ENCODE measurements at regions not wholly inside any gene's neighbourhood (a gene's known extent, or its start where the extent isn't known, plus 50 kb on each side); places are given as distances from the start of the nearest gene placed in this dataset.

GRCh38 chr1:234694661-234695060 lies 84.7 kb upstream of the IRF2BP2 start:
- DNase-seq (ENCODE audit: low read depth) = no peak
- no peak overlapping the region for H3K4me3 ChIP-seq (ENCODE audit: low read depth, low read length)
- TF ChIP-seq, protein P1, sequence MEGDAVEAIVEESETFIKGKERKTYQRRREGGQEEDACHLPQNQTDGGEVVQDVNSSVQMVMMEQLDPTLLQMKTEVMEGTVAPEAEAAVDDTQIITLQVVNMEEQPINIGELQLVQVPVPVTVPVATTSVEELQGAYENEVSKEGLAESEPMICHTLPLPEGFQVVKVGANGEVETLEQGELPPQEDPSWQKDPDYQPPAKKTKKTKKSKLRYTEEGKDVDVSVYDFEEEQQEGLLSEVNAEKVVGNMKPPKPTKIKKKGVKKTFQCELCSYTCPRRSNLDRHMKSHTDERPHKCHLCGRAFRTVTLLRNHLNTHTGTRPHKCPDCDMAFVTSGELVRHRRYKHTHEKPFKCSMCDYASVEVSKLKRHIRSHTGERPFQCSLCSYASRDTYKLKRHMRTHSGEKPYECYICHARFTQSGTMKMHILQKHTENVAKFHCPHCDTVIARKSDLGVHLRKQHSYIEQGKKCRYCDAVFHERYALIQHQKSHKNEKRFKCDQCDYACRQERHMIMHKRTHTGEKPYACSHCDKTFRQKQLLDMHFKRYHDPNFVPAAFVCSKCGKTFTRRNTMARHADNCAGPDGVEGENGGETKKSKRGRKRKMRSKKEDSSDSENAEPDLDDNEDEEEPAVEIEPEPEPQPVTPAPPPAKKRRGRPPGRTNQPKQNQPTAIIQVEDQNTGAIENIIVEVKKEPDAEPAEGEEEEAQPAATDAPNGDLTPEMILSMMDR (conservative IDR thresholded peaks at IDR 0.05; ENCODE audit: low read depth, low read length) = no peak

DNA sequence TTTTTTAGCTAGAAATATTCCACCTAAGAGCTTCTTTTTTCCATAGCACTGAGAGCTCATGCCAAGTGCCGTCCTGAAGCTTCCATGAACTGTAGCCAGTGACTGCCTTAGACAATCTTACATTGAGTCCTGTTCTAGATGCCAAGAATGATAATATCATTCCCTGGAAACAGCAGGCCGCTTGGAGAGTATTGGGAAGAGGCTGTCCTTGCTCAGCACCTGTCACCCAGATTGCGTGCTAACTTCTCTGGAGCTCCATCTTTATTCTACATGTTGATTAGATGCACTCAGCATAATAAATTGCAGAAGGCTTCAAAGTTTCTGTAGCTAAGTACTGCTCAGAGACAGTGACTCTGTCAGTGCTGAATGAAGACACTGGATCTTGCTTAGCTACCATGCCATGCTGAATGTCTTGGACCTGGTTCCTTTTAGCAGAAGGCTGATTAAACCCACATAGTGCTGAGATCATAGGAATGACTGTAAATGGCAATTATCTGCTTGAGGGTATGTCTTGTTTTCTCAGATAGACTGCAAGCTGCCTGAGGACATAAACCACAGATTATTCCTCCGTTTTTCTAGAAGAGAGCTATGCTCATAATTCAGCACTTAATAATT lies 83.1 kb upstream of the IRF2BP2 start:
- no peak for DNase-seq (ENCODE audit: low read depth)
- TF ChIP-seq, protein P1 (conservative IDR thresholded peaks at IDR 0.05; ENCODE audit: low read depth, low read length) = no peak
- no peak overlapping the region for H3K4me3 ChIP-seq (ENCODE audit: low read depth, low read length)

- DNase-seq (ENCODE audit: low read depth) = no peak
- no peak overlapping the region for H3K4me3 ChIP-seq (ENCODE audit: low read depth, low read length)
- TF ChIP-seq, protein P1 (conservative IDR thresholded peaks at IDR 0.05; ENCODE audit: low read depth, low read length) = no peak
Observed at GRCh38 chr1:234691567-234691966, 81.6 kb upstream of the IRF2BP2 start.

DNA sequence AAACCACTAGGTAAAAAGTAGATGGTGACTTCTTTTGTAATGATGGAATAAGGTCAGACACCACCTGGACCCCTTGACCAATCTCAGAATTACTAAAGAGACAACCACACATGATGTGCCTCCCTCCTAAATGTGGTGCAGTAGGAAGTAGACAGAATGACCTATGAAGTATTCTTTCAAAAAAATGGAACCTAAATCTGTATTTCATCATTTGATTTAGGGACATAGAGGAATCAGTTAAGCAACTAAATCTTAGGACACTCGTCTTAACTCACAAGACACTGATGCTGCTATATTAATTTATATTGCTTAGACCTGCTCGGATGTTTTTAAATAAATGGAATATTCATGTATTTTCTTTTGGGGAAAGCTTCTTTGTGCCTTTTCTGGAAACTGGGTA lies 80.9 kb upstream of the IRF2BP2 start:
- TF ChIP-seq, protein P1 (conservative IDR thresholded peaks at IDR 0.05; ENCODE audit: low read depth, low read length) = no peak
- DNase-seq (ENCODE audit: low read depth) = no peak
- no peak overlapping the region for H3K4me3 ChIP-seq (ENCODE audit: low read depth, low read length)

- H3K4me3 ChIP-seq (ENCODE audit: low read depth, low read length) = no peak overlapping the region
- DNase-seq (ENCODE audit: low read depth) = no peak
- TF ChIP-seq, protein P1 (conservative IDR thresholded peaks at IDR 0.05; ENCODE audit: low read depth, low read length) = no peak
Observed at GRCh38 chr1:234689236-234689635, 79.3 kb upstream of the IRF2BP2 start.

GRCh38 chr1:234687011-234687410 lies 77.0 kb upstream of the IRF2BP2 start:
- no peak overlapping the region for H3K4me3 ChIP-seq (ENCODE audit: low read depth, low read length)
- no peak for DNase-seq (ENCODE audit: low read depth)
- TF ChIP-seq, protein P1 (conservative IDR thresholded peaks at IDR 0.05; ENCODE audit: low read depth, low read length) = no peak

DNA sequence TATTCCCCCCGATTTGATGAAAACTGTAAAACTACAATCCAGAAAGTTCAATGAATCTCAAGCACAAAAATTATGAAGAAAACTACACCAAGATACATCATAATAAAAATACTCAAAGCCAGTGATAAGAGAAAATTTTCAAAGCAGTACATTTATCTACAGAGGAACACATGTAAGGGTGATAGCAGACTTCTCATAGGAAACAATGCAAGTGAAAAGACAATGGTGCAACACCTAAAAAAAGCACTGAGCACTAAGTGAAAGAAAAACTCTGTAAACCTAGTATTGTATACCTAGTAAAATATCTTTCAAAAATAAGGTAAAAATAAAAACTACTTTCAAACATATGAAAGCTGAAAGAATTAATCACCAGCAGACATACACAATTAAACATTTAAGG lies 76.1 kb upstream of the IRF2BP2 start:
- no peak overlapping the region for H3K4me3 ChIP-seq (ENCODE audit: low read depth, low read length)
- no peak for DNase-seq (ENCODE audit: low read depth)
- TF ChIP-seq, protein P1 (conservative IDR thresholded peaks at IDR 0.05; ENCODE audit: low read depth, low read length) = no peak

Measured in epithelial cell of proximal tubule (primary cell).